ENCODE measurements at regions not wholly inside any gene's neighbourhood (a gene's known extent, or its start where the extent isn't known, plus 50 kb on each side); places are given as distances from the start of the nearest gene placed in this dataset.

- TF ChIP-seq REST (IDR thresholded peaks at IDR 0.05; ENCODE audit: insufficient read depth in 1 of 2, low read depth in 2 of 2, low read length in 2 of 2) (no peak), POLR2AphosphoS5 (IDR thresholded peaks at IDR 0.05; ENCODE audit: low read depth, low read length) (no peak), TAF1 (IDR thresholded peaks at IDR 0.05; ENCODE audit: borderline replicate concordance, insufficient read depth, low read length) (no peak), SIN3A (IDR thresholded peaks at IDR 0.05; ENCODE audit: borderline replicate concordance, insufficient read depth, low read length) (no peak), FOXP2 (optimal IDR thresholded peaks at IDR 0.05; ENCODE audit: borderline replicate concordance, extremely low read depth, extremely low read length, insufficient read depth) (no peak)
These were observed 177.8 kb upstream of the CD180 start for GRCh38 chr5:67374378-67374777.

- no peak for TF ChIP-seq POLR2AphosphoS5 (IDR thresholded peaks at IDR 0.05; ENCODE audit: low read depth, low read length)
- no peak for TF ChIP-seq FOXP2 (optimal IDR thresholded peaks at IDR 0.05; ENCODE audit: borderline replicate concordance, extremely low read depth, extremely low read length, insufficient read depth)
- TF ChIP-seq TAF1 (IDR thresholded peaks at IDR 0.05; ENCODE audit: borderline replicate concordance, insufficient read depth, low read length): no peak
- no peak for TF ChIP-seq REST (IDR thresholded peaks at IDR 0.05; ENCODE audit: insufficient read depth in 1 of 2, low read depth in 2 of 2, low read length in 2 of 2)
- TF ChIP-seq SIN3A (IDR thresholded peaks at IDR 0.05; ENCODE audit: borderline replicate concordance, insufficient read depth, low read length): no peak
These were observed 176.9 kb upstream of the CD180 start for GRCh38 chr5:67373518-67373917.

- TF ChIP-seq SIN3A (IDR thresholded peaks at IDR 0.05; ENCODE audit: borderline replicate concordance, insufficient read depth, low read length) (no peak), POLR2AphosphoS5 (IDR thresholded peaks at IDR 0.05; ENCODE audit: low read depth, low read length) (no peak), TAF1 (IDR thresholded peaks at IDR 0.05; ENCODE audit: borderline replicate concordance, insufficient read depth, low read length) (no peak), FOXP2 (optimal IDR thresholded peaks at IDR 0.05; ENCODE audit: borderline replicate concordance, extremely low read depth, extremely low read length, insufficient read depth) (no peak), REST (IDR thresholded peaks at IDR 0.05; ENCODE audit: insufficient read depth in 1 of 2, low read depth in 2 of 2, low read length in 2 of 2) (no peak)
These were observed 176.3 kb upstream of the CD180 start for GRCh38 chr5:67372887-67373286.

- TF ChIP-seq SIN3A (IDR thresholded peaks at IDR 0.05; ENCODE audit: borderline replicate concordance, insufficient read depth, low read length): no peak
- no peak for TF ChIP-seq REST (IDR thresholded peaks at IDR 0.05; ENCODE audit: insufficient read depth in 1 of 2, low read depth in 2 of 2, low read length in 2 of 2)
- no peak for TF ChIP-seq FOXP2 (optimal IDR thresholded peaks at IDR 0.05; ENCODE audit: borderline replicate concordance, extremely low read depth, extremely low read length, insufficient read depth)
- TF ChIP-seq POLR2AphosphoS5 (IDR thresholded peaks at IDR 0.05; ENCODE audit: low read depth, low read length): no peak
- TF ChIP-seq TAF1 (IDR thresholded peaks at IDR 0.05; ENCODE audit: borderline replicate concordance, insufficient read depth, low read length): no peak
These were observed 175.3 kb upstream of the CD180 start for GRCh38 chr5:67371924-67372323.

All from PFSK-1 (cell line).